NCI-H69 (cell line): ENCODE measurements at regions not wholly inside any gene's neighbourhood (a gene's known extent, or its start where the extent isn't known, plus 50 kb on each side); places are given as distances from the start of the nearest gene placed in this dataset.
A peak's percentile ranks its signal among the peaks of the same experiment; 100 is the strongest.

Experiments
- DNase-seq: peaks from one replicate; lab custom pipeline; 2025; lab: John Stamatoyannopoulos, UW

- no peak for DNase-seq
Observed at GRCh38 chr15:80308002-80308401, 56.0 kb upstream of the CTXND1 start.

- peak; percentile 9 for DNase-seq
Observed at GRCh38 chr15:80309769-80310384, 57.9 kb upstream of the CTXND1 start.

GRCh38 chr15:80310776-80311175 is 58.8 kb upstream of the CTXND1 start:
- DNase-seq = no peak

- DNase-seq = no peak
Observed at GRCh38 chr15:80315289-80315987, 63.4 kb upstream of the CTXND1 start.

- DNase-seq = no peak
Observed at GRCh38 chr15:80317389-80318182, 65.6 kb upstream of the CTXND1 start.

- DNase-seq = no peak
Observed at GRCh38 chr15:80321853-80322252, 69.8 kb upstream of the CTXND1 start.

GRCh38 chr15:80323285-80323684 is 71.3 kb upstream of the CTXND1 start:
- no peak for DNase-seq

GRCh38 chr15:80324545-80325080 is 72.6 kb upstream of the CTXND1 start:
- no peak for DNase-seq

- no peak for DNase-seq
Observed at GRCh38 chr15:80325206-80325605, 73.2 kb upstream of the CTXND1 start.

GRCh38 chr15:80326270-80326669 is 74.3 kb upstream of the CTXND1 start:
- DNase-seq = no peak

GRCh38 chr15:80328496-80328895 is 75.7 kb upstream of the ARNT2 start:
- DNase-seq = no peak

GRCh38 chr15:80331886-80332406 is 72.2 kb upstream of the ARNT2 start:
- no peak for DNase-seq

- no peak for DNase-seq
Observed at GRCh38 chr15:80333261-80333660, 70.9 kb upstream of the ARNT2 start.

GRCh38 chr15:80334521-80334920 is 69.7 kb upstream of the ARNT2 start:
- DNase-seq = no peak

GRCh38 chr15:80339601-80340000 is 64.6 kb upstream of the ARNT2 start:
- DNase-seq = no peak

GRCh38 chr15:80342148-80342547 is 62.0 kb upstream of the ARNT2 start:
- no peak for DNase-seq

- no peak for DNase-seq
Observed at GRCh38 chr15:80343554-80343992, 60.6 kb upstream of the ARNT2 start.

- DNase-seq = no peak
Observed at GRCh38 chr15:80350941-80351610, 53.1 kb upstream of the ARNT2 start.
